HG02938 (cell line): ENCODE measurements at regions not wholly inside any gene's neighbourhood (a gene's known extent, or its start where the extent isn't known, plus 50 kb on each side); places are given as distances from the start of the nearest gene placed in this dataset.
A peak's percentile ranks its signal among the peaks of the same experiment; 100 is the strongest.

Experiments
- ATAC-seq: cut with Tn5 transposase; IDR thresholded peaks from one replicate; pipeline ENCODE4 v1.9.1; 2021; ENCODE audit warnings: mild to moderate bottlenecking, moderate library complexity; ENCODE audit not compliant: unreplicated experiment

DNA sequence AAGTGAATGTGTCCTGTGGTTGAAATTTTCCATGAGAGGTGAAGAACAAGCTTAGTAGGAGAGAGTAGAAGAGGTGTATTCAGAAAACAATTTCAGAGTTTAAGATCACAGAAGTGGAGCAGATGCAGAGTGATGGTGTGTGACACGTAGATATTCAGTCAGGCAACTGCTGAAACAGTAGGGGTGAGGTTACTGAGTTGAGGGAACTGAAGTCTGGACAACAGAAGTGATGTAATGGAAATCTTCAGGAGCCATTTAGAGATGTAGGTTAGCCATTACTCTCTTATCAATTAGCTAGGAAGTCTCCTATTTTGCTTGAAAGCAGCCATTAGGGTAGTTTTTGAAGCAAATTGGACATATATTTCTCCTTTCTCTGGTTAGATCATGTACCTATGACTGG, 584.4 kb downstream of the PKHD1 start:
- no peak for ATAC-seq

DNA sequence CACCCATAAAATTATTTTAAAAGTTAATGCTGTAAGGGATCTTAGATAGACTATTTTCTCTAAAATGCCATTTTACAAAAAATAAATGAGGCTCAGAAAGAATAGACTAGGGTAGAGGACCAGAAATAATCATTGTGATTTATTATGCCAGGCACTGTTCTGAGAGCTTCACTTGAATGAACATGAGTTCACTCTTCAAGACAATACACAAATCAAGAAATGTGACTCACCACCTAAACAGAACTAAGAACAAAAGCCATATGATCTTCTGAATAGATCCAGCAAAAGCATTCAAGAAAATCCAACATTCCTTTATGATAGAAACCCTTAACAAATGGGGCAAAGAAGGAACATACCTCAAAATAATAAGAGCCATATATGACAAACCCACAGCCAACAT, 582.0 kb downstream of the PKHD1 start:
- no peak for ATAC-seq

DNA sequence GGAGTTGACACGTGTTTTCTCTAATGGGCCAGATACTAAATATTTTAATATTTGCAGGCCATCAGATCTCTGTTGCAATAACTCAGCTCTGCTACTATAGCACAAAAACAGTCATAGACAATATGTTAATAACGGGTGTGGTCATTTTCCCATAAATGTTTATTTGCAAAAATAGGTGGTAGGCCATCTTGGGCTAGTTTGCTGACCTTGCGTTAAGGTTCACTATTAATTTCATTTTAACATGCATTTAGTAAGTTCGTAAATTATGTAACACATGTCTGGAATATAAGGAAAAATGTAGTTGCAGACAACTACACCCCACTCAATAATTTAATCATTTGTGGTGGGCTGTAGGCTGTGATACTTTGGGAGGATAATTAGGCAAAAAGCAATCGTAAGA, 577.8 kb downstream of the PKHD1 start:
- ATAC-seq: no peak

DNA sequence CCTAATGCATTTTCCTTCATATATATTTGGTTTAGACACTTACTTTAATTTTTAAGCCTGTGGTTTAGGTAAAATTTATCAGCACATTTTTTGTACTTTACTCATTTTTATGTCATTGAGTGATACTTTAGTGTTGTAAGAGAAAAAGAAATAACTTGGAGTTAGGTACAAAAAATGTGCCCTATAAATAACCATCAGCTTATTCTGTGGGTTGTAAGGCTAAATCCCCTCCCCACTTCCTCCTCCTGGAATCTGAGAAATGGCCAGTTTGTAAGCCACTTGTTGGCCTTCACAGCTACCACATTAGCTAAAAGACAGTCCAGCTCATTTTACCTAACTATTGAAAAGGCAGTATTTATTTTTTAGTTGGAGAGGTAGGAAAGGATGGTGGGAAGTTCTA, 576.3 kb downstream of the PKHD1 start:
- ATAC-seq: no peak

DNA sequence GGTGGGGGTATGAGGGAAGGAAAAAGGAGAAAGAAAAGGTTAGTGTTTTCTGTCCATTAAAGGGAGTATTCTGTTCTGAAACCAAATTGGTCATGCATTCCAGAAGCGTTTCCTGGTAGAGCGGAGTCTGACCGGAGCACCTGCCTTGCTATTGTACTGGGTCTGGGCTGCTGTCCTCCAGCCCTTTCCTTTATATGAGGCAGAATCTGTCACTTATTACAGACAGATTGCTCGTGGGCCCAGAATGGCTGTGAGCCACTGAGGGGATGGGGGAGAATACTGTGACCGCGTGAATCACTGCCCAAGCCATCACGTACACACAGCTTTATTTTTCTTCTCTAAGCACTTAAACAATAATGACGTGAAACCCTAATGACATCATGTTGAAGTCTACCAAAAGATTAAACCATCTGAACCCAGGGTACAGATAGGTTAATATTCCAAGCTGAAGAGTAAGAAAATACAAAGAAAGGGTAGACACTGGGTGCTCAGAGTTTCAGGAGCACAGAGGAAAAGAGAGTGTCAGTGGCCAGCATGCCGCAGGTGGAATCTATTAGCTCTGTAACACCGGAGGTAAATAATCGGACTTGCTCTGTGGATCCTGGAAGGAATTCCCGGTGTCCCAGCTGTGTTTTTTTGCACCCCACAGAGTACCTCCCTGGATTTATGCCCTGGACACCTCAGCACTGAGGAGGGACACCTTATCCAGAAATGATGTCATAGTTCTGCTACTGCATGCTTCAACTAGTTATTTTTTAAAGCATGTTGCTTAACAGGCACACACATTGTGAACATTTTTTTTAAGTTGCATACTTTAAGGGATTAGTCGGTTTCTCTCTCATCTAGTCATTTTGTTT, 573.3 kb downstream of the PKHD1 start:
- ATAC-seq: no peak

DNA sequence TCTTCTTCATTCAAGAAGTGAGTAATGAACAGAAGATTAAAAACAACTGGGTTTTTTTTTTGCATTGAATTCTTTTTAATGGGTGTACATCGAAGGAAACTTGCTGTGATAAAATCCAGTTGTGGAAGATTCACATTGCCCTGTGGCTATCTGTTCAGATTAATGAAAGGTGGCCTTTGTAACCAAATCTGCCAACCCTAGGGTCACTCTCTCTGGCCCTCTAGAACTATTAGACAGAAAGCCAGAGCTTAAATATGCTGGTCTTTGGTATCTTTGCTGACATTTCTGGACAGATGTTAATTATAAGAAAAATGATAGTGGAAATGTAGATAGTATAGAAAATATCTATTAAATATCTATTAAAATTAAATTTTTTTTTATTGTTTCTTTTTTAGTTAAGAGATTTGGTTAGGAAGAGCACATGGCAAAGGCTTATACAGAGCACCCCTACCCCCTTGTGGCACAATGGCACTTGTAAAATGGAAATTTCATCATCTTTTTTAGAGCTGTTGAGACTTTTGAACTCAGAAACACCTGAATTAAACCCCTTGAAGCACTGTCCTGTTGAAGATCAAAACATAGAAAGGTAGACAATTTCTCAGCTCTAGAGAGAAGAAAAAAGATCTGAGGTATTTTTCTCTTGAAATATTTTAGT, 572.5 kb downstream of the PKHD1 start:
- ATAC-seq: no peak

DNA sequence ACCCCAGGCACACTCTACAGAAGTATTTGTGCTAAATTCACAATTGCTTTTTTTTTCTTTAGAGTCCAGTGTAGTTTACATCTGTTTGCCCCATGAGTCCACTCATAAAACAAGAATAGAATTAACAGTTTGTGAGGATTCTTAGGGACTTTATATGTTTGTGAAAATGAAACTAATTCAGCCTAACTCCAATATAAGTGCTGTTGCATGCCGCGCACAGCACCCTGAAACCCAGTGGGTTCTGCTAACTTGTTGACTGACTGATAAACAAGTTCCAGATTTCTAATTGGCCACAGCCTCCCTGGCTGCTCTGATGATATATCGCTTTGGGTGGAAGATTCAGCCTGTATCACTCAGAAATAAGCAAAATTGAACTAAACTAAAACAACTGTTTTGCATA, 561.4 kb downstream of the PKHD1 start:
- no peak for ATAC-seq

DNA sequence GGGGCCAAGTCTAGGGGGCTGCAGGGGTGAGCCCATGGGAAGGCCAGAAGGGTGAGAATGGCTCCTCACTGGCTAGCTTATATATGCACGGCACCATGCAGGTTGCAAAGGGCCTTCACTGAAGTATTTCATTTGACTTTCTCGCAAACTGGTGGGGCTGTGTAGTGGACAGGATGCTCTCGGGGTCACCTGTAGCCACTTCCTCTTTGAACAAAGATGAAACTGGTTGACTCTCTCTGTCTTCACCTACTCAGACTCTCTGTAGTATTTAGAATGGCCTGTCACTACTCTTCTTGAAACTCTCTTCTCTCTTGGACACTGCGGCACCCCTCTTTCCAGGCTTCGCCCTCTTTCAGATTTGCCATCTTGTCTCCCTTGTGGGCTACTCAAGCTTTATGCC, 560.5 kb downstream of the PKHD1 start:
- peak; percentile 68 for ATAC-seq

DNA sequence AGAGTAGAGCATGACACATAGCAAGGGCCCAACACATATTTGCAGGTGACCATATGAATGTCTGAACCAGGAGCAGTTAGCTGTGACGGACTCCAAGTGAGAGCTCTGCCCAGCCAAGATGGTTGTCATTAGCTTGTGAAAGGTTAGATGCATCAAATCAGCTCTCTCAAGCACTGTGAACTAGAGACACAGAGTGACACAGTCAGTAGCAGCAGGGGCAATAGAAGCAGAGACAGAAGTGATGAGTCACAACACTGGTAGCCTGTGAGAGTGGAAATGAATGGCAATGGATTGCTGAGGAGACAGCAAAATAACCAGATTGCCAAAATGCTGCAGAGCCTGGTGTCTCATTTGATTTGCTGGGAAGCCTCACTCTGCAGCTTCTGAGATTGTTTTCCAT, 558.9 kb downstream of the PKHD1 start:
- ATAC-seq: no peak

DNA sequence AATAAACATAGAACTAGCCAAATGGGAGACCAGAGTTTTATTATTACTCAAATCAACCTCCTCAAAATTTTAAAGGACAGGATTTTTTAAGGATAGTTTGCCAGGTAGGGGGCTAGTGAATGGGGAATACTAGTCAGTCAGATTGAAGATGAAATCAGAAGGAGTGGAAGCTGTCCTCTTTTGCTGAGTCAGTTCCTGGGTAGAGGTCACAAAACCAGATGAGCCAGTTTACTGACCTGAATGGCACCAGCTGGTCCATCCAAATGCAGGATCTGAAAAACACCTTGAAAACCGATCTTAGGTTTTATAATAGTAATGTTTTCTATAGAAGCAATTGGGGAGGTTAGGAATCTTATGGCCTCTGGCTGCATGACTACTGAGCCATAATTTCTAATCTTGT, 558.2 kb downstream of the PKHD1 start:
- no peak for ATAC-seq

DNA sequence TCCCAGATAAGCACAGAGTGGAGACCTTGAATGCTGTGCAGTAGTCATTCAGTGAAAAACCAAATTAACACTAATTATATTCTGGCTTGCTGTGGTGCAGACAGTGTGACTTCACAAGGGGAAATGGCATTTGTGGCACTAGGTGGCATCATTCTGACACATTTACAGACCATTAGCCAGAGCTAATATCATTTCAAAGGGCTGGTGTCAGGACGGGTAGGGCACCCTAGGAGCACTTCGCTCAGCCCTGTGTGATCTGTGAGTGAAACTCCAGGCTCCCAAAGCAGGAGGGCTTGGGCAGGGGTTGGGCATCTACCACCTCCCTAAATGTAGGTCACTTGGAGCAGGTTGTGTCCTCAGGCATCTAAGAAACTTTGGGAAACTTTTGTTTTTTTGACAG, 555.8 kb downstream of the PKHD1 start:
- no peak for ATAC-seq

DNA sequence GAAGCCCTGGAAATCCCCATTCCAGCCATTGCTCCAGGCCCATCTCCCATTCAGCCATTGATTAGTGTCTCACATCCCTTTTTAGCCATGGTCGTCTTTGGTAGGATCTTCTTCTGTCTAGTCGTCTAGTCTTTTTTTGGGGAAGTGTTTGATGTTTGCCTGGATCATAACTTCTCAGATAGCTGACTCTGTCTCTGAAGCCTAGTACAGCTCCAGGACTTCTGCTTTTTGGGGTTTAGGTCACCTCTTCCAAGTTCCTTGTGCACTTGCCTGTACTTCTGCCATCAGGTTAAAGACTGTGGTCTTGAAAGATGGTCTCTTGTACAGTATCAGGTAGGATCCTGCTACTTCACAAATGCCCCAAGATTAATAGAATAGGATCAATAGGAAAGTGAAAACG, 553.5 kb downstream of the PKHD1 start:
- no peak for ATAC-seq

DNA sequence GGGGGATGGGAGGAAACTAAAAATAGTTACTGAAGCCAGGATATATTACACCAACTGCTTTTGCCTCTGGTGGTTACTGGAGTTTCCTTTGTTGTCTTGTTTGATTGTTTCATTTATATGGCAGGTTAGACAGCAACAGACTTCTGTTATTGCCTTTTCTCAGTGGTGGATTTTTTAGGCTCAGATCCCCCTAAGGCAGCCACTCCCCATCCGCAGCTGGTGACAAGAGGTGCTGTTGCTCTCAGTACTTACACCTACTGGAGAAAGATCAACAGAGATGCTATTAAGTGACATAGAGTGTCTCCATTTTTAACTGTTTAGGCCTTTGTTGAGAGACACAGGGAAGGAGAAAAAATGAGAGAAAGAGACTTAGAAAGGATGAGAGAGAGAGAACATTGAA, 552.1 kb downstream of the PKHD1 start:
- no peak for ATAC-seq

DNA sequence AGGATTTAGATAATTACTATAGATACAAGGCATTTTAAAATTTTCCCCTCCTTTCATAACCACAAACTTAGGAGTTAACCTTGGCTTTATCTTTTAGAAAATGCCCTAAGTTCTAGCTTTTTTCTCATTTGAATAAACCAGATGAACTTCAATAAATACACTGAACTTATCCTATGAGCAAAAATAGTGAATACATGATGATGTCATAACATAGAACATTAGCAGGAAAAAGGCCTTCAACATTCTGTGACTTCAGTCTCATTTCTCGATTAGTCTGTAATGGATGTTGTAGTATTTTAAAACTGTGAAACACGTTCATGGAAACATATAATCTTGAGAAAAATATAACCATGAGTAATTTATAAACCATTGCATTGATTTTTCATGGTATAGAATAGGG, 550.7 kb downstream of the PKHD1 start:
- ATAC-seq: no peak

DNA sequence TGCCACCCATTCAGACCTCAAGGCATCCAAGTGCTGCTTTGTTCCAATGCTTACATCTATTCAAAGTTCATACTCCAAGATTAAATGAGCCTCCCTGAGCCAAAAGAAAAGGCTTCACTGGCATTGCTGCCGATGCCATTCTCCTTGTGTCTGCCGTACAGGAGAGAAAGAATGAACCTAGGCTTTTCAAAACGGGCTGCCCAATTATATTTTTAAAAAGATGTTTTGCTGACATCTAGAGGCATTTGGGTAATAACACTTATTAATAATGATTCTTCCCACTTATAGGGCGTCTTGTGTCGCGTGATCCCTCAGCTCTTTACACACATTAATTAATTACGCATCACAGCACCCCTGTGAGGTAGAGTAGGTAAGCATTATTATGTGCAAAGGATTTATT, 545.6 kb downstream of the PKHD1 start:
- no peak for ATAC-seq

DNA sequence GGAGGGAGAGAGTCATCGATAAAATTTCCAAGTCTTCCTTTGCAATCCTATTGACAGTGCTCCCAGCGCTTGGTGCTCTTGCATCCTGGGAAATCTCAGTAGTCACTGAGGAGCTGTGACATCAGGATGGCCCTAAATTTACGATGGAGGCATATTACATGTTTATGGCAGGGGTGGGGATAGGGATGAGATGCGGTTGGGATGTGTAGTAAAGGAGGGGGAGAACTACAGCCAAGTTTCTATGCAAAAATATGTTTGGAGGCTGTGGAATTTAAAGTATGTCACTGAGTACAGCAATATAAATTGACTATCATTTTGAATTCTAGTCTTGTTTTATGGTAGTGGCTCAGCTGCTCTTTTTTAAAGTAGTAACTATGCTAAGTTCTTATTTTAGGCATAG, 544.9 kb downstream of the PKHD1 start:
- no peak for ATAC-seq

DNA sequence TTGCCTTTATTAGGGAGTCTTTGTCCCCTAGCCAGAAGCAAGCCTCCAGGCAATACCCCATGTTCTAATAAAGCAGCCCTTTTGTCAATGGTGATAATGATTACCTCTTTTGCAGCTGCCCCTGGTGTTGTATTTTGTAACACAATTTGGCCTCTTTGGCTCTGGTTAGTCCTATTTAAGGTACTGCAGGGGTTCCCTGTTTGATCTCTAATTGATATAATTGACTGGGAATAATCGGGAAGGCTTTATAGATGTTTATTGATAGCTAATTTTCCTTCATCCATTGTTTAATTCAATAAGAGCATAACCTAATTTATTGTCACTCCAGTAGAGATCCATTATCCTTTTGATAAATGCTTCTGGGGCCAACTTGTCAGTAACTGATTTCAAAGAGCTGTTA, 537.2 kb downstream of the PKHD1 start:
- ATAC-seq: no peak

DNA sequence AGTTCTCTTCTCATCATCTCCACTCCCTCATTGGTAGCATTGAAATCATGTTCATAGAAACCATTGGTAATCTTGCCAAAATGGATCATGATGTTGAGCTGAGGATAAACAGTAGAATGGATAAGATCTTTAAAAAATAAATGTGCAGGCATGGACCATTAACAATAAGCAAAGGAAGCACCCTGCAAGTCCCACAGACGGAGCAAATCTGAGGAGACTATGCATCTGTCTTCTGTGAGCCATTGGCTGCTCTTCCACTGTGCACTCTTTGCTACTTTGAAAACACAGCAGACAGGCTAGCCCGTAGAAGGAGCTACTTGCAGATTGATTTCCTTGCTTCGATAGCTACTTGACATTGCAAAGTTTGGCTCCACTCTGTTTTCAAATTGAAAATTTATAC, 535.0 kb downstream of the PKHD1 start:
- ATAC-seq: no peak

DNA sequence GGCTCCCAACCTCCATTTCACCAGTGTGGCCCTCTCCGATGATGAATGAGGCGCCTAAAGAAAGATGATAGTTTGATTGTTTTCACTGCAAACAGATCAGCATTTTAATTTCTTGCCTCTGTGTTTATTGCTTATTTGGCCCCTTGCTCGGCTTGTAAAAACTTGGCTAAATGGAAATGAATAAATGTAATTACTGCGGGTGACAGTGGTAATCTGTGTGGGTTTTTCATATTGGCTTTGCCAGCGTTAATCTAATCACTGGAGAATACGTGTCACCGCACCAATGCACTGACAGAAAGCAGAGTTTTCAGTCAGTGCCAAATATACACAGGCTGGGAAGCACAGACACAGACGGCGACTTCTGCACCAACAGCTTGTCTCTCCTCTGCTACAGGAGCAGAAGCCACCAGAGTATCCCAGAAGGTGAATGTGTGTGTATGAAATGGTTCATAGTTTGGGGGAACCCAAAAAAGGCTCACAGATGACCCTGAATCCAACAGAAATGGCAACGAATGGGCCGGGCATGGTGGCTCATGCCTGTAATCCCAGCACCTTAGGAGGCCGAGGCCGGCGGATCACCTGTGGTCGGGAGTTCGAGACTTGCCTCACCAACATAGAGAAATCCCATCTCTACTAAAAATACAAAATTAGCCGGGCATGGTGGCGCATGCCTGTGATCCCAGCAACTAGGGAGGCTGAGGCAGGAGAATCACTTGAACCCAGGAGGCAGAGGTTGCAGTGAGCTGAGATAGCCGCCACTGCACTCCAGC, 534.0 kb downstream of the PKHD1 start:
- no peak for ATAC-seq

DNA sequence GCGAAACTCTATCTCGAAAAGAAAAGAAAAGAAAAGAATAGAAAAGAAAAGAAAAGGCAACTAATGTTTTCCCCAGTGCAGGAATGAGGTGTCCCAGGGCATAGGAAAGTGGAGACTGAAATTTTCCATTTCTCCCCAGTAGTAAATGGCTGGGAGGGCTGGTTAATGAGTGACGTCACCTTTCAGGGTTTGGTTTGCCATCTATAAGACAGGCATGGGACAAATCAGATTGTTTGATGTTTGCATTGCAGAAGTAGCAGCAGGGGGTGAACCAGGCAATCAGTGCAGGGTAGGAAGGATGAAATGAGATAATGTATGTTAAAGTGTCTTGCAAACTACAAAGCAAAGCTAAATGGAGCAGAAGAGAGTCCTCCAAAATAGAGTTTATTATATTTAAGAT, 533.4 kb downstream of the PKHD1 start:
- ATAC-seq: no peak

DNA sequence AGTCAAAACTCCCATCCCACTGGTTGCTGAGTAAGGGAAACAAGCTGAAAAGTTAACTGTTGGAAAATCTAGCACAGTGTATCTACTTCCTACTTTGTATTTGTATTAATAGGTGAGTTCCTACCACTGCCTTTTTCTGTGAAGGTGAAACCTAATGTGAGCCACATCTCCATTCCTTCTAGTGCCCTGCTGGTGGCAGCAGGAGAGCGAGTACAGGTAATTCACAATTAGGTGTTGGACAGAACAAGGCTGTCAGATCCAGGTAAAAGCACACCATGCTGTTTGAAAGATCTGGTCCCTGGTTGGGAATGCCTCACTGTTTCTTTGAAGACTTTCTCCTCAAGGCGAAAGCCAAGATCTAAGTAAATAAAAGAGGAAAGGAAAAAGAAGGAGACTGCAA, 528.4 kb downstream of the PKHD1 start:
- no peak for ATAC-seq

DNA sequence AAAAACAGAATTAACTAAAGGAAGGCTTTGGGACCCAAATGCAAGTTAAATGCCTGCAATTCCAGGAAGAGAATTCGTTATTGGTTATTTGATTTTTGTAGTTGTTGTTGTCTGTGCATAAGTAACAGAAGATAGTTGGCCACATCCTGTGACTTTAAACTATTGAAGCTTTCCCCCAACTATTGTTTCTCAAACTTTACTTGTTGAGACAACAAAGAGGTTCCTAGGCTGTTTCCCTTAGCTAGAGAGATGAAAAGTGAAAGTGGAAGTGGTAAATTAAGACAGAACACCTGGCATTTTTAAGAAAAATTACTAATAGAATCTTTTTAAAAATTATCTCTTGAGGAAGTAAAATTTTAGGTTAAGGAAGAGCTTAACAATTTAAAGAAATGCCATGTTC, 525.2 kb downstream of the PKHD1 start:
- ATAC-seq: peak; percentile 90
